ENCODE measurements at regions not wholly inside any gene's neighbourhood (a gene's known extent, or its start where the extent isn't known, plus 50 kb on each side); places are given as distances from the start of the nearest gene placed in this dataset.

DNA sequence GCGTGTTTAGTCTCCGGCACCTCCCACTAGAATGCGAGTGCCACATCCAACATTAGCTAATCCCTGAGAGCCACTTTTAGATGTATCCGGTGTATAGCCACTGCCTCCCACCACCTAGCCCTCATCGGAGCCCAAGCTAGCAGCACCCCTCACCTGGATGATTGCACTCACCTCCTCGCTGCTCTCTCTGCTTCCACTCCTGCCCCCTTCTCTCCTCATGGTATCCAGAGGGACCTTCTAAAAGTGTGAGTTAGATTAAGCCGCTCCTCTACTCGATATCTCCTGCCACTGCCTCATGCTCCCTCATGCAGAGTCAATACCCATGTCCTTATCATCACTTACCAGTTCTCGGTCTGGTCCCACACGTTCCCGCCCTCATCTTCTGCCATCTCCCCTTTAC lies 125.3 kb downstream of the RAB11FIP2 start:
- DNase-seq (ENCODE audit: low spot score), result no peak
- no peak for FAIRE-seq

- DNase-seq (ENCODE audit: low spot score) (no peak), FAIRE-seq (no peak)
Measured at GRCh38 chr10:117924820-117925219, 121.9 kb downstream of the RAB11FIP2 start.

- FAIRE-seq (no peak), DNase-seq (ENCODE audit: low spot score) (no peak)
Measured at GRCh38 chr10:117925369-117925768, 121.4 kb downstream of the RAB11FIP2 start.

DNA sequence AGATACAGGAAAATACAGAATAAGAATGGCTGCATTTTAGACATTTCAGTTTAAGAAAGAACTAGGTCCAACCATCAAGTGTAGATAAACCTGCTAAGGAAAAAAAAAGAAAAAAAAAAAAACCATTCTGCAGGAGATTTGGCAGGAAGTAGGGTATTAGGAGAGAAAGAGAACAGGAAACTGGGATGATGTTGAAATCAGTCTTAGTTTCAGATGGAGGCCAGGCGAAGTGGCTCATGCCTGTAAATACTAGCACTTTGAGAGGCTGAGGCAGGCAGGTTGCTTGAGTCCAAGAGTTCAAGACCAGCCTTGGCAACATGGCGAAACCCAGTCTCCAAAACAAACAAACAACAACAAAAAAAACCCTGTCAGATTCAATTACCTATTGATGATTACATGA lies 120.2 kb downstream of the RAB11FIP2 start:
- no peak for DNase-seq (ENCODE audit: low spot score)
- no peak for FAIRE-seq

DNA sequence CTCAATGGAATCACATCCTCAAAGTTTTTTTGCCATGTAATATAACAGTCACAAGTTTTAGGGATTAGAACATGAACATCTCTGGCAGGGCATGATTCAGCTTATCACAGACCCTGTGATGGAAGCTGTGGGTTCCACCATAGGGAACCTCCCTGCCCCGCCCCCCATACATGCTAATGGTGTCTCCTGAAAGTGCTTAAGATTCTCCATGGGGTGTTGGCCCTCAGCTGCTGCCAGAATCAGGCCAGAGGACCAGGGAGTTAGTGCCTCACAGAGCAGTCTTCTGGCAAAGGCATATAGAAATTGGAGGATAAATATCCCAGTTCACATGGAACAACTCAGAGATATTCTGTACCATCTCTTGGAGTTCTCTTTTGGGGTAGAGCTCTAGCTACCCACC lies 119.4 kb downstream of the RAB11FIP2 start:
- DNase-seq (ENCODE audit: low spot score), result no peak
- no peak for FAIRE-seq

DNA sequence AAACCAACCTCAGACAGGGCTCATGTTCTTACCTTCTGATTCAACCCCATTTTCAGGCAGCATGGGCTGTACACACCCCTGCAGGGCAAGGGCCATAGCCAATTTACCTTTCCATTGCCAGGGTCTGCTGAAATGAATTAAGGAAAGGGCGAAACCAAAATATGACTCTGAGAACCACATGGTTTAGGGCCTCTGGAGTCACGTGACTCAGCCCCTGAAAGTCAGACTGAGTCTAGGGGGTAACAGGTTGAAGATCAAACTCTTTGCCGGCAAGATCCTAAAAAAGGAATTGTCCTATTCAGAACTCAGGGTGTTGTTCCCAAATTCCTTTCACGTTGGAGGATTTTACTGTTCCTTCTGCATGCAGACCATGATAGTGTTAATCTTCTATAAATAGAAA lies 118.9 kb downstream of the RAB11FIP2 start:
- DNase-seq (ENCODE audit: low spot score) (no peak), FAIRE-seq (no peak)

DNA sequence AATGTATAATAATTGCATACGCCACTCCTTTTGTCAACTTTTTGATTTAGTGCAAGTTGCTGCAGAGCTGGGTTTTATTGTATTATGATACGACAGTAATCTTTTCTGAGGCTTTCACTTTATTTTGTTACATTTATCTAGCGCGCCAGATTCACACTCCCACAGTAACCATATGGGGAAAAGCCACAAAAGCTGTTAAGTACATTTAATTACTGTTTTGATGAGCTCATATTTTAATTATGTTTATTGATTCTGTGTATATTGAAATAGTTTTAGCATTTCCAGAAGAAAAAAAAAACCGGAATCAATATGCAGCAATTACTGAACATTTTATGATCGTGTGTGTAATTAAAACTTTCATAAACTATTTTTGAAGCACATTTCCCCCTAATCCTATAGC lies 118.5 kb downstream of the RAB11FIP2 start:
- FAIRE-seq (no peak), DNase-seq (ENCODE audit: low spot score) (no peak)

DNA sequence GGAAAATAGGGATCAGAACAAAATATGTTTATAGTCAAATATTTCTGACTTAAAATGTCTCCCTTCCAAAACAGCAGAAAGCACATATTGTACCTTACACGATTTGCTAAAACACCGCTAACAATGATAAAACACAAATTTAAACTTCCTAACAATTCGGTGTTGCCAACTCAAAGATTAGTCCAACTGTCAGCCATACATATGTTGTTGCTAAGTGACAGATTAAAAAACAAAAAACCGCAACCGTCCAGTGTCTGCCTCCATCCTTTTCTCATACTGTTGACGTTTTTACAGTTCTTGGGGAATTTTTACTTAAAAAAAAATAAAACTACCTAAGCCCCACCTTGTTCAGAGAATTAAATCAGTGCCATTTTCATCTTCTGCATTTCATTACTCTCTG lies 118.0 kb downstream of the RAB11FIP2 start:
- no peak for FAIRE-seq
- DNase-seq (ENCODE audit: low spot score), result no peak

GRCh38 chr10:117929327-117930067 lies 117.2 kb downstream of the RAB11FIP2 start:
- FAIRE-seq (no peak), DNase-seq (ENCODE audit: low spot score) (no peak)

GRCh38 chr10:117931078-117931477 lies 115.7 kb downstream of the RAB11FIP2 start:
- no peak for DNase-seq (ENCODE audit: low spot score)
- no peak for FAIRE-seq

GRCh38 chr10:117933036-117933435 lies 113.7 kb downstream of the RAB11FIP2 start:
- DNase-seq (ENCODE audit: low spot score), result no peak
- FAIRE-seq, result no peak

- DNase-seq (ENCODE audit: low spot score), result no peak
- no peak for FAIRE-seq
Measured at GRCh38 chr10:117934477-117934876, 112.3 kb downstream of the RAB11FIP2 start.

DNA sequence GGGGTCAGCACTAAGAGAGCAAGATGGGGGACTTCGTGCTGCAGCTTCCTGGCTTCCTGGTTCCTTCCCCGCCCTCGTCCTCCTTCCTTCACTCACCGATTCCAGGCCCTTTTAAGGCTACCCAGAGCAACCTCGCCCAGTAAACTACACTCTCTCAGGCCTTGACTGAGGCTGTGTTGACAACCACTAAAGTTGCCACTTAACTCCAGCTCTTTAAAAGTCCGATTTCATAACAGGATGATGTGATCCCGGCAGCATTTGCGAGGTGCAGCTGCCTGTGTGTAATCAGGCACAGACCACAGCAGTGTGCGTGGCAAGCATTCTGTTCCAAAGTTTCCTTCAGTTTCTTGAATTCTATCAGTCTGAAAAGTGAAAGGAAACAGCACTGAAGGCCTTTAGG lies 110.6 kb downstream of the RAB11FIP2 start:
- FAIRE-seq, result no peak
- DNase-seq (ENCODE audit: low spot score), result no peak

DNA sequence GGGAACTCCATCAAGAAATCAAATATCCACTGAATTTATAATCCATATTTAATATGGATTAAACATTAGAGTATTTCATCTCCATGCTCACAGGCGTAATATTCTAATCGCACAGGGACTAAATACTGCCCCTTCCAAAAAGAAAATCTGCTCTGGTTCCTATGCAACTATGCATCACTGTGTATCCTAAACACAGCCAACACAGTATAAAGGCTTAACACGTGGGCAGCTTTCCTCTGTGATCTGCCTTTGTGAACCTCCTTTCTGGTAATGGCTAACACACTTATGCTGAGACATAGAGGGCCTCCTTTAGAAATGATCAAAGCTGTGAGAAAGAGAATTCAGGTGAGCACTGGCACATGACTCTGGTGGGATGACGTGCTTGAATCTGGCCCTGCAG lies 110.2 kb downstream of the RAB11FIP2 start:
- DNase-seq (ENCODE audit: low spot score) (no peak), FAIRE-seq (no peak)

GRCh38 chr10:117936976-117937375 lies 109.8 kb downstream of the RAB11FIP2 start:
- DNase-seq (ENCODE audit: low spot score) (no peak), FAIRE-seq (no peak)

GRCh38 chr10:117938104-117938503 lies 108.6 kb downstream of the RAB11FIP2 start:
- no peak for FAIRE-seq
- DNase-seq (ENCODE audit: low spot score), result no peak

DNA sequence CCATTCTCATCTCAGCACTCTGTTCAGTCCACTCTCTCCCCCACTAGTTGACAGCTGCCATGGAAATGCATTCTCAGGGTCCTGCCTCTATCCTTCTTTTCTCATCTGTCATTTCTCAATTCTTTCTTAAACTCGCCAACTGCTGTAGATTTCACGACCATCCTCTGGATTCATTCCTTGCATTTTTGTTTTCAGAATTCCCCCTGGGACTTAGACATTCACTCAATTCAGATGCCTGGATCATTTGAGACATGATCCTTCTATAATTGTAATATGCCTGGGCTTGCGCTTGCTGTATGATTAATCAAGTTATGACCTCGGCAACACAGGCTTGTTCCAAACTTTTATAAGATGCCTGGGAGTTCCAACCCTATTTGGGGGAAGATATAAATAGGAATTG lies 104.5 kb downstream of the RAB11FIP2 start:
- FAIRE-seq (no peak), DNase-seq (ENCODE audit: low spot score) (no peak)

DNA sequence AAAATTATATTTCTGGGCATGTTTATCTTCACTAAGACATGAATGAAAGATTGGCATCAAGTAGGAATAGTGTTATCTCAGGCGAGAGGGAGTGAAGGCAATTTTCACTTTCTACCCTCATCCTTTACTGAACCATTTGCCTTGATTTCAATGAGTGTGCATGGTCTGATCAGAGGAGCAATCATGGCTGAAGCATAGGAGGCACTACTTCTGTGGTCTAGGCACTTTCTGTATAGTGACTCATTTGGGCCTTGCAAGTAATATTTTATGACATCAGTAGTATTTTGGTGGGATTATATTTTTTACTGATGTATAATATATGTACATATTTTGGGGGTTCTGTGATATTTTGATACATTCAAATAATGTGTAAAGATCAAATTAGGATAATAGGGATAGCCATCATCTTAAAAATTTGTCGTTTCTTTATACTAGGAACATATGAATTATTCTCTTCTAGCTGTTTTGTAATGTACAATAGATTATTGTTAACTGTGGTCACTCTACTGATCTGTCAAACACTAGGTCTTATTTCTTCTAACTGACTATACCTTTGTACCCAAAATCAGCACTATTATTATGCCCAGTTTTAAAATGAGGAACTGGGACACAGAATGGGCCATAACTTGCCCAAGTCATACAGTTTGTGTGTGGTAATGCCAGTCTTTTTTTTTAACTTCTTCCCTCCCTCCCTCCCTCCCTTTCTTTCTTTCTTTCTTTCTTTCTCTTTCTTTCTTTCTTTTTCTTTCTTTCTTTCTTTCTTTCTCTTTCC lies 101.9 kb downstream of the RAB11FIP2 start:
- FAIRE-seq (no peak), DNase-seq (ENCODE audit: low spot score) (no peak)

GRCh38 chr10:117945651-117946050 lies 101.1 kb downstream of the RAB11FIP2 start:
- FAIRE-seq, result no peak
- no peak for DNase-seq (ENCODE audit: low spot score)

DNA sequence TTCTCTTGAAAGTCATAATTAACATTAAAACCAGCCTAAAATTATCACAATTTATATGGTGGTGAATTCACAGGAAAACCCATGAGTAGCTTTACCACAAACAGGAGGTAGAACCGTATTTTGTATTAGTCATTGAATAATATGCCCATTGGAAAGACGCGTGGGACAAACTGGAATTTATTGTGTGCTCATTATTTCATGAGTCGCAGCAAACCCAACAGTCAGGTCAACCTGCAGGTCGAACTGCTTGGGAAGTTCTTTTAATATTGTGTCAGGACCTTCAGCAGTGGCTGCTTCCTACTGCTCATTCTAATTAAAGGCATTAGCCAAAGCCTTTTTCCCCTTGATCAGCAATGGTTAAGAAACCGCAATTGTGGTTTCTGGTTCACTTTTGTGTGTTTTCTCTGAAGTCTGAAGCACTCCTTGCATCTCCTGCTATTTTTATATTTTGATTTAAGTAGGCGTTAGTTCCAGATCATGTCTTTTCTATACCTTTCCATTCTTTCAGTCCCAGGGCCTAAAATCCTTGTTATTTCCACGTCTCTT lies 100.1 kb downstream of the RAB11FIP2 start:
- FAIRE-seq (no peak), DNase-seq (ENCODE audit: low spot score) (no peak)

DNA sequence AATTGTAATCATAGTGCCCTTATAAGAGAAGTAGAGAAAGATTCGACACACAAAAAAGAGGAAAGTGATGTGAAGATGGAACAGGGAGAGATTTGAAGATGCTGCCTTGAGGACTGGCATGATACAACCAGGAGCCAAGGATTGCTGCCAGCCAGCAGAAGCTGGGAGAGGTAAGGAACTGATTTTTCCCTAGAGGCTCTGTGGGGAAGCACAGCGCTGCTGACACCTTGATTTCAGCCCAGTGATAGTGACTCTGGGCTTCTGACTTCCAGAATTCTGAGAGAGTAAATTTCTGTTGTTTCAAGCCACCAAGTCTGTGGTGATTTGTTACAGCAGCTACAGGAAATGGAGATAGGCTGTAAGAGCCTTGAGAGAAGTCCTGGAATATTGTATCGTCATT lies 98.2 kb downstream of the RAB11FIP2 start:
- FAIRE-seq (no peak), DNase-seq (ENCODE audit: low spot score) (no peak)

GRCh38 chr10:117950408-117950807 lies 96.3 kb downstream of the RAB11FIP2 start:
- FAIRE-seq, result no peak
- no peak for DNase-seq (ENCODE audit: low spot score)
